Retinal pigment epithelial cell (primary cell): ENCODE measurements at regions not wholly inside any gene's neighbourhood (a gene's known extent, or its start where the extent isn't known, plus 50 kb on each side); places are given as distances from the start of the nearest gene placed in this dataset.

Experiments
- DNase-seq: peaks from one replicate; pipeline ENCODE4 v3.0.0-alpha.2; 2010; ENCODE audit warnings: low read depth
- H3K4me3 ChIP-seq: 2 replicates; pipeline ENCODE4 v1.5.1; 2011; ENCODE audit warnings: mild to moderate bottlenecking, low read length, control low read depth, moderate library complexity
- CTCF ChIP-seq: conservative IDR thresholded peaks from 2 replicates; pipeline ENCODE4 v1.5.1; 2011; ENCODE audit warnings: low read depth, low read length, control low read depth, inconsistent platforms

GRCh38 chr1:5456090-5456811, 536.0 kb downstream of the NPHP4 start:
- no peak overlapping the region for H3K4me3 ChIP-seq
- DNase-seq = no peak
- TF ChIP-seq CTCF = no peak

- no peak overlapping the region for H3K4me3 ChIP-seq
- no peak for TF ChIP-seq CTCF
- no peak for DNase-seq
Measured at GRCh38 chr1:5455651-5456050, 536.6 kb downstream of the NPHP4 start.

- no peak for DNase-seq
- no peak overlapping the region for H3K4me3 ChIP-seq
- no peak for TF ChIP-seq CTCF
Measured at GRCh38 chr1:5455056-5455455, 537.2 kb downstream of the NPHP4 start.

- no peak overlapping the region for H3K4me3 ChIP-seq
- TF ChIP-seq CTCF = no peak
- no peak for DNase-seq
Measured at GRCh38 chr1:5453347-5453746, 538.9 kb downstream of the NPHP4 start.

GRCh38 chr1:5451671-5452070, 540.6 kb downstream of the NPHP4 start:
- no peak for DNase-seq
- H3K4me3 ChIP-seq = no peak overlapping the region
- TF ChIP-seq CTCF = no peak

GRCh38 chr1:5448486-5448885, 543.7 kb downstream of the NPHP4 start:
- H3K4me3 ChIP-seq = no peak overlapping the region
- no peak for TF ChIP-seq CTCF
- DNase-seq = no peak

GRCh38 chr1:5447503-5447960, 544.7 kb downstream of the NPHP4 start:
- no peak for DNase-seq
- TF ChIP-seq CTCF = no peak

More at GRCh38 chr1:5447503-5447960, 544.7 kb downstream of the NPHP4 start:
- H3K4me3 ChIP-seq = no peak overlapping the region
